Activated CD8-positive, alpha-beta T cell treated with anti-CD3 and anti-CD28 coated beads, Interleukin-2, amount 10 ng/mL, durations not matched to agents 7 days and 5 days (primary cell): ENCODE measurements at regions not wholly inside any gene's neighbourhood (a gene's known extent, or its start where the extent isn't known, plus 50 kb on each side); places are given as distances from the start of the nearest gene placed in this dataset.
A peak's percentile ranks its signal among the peaks of the same experiment; 100 is the strongest.

Experiments
- ATAC-seq: fragments of 150-1000 bp; cut with Tn5 transposase; one replicate; pipeline ENCODE4 v1.10.0; 2021; ENCODE audit warnings: moderate library complexity
- CTCF ChIA-PET: fragments of 350-600 bp; sonication (Branson Sonifier 250); formaldehyde crosslinking; loops from one replicate; lab custom pipeline; 2021; ENCODE audit warnings: antibody characterized with exemption; lab: Charles Lee
- POLR2A ChIA-PET: fragments of 350-600 bp; sonication (Branson Sonifier 250); formaldehyde crosslinking; loops from one replicate; lab custom pipeline; 2021; ENCODE audit warnings: antibody characterized with exemption; lab: Charles Lee
- DNase-seq: peaks from one replicate; pipeline ENCODE4 v3.0.0-alpha.2; 2020
- H3K27ac Mint-ChIP-seq: one replicate; pipeline ENCODE4 v1.8.0; 2021; ENCODE audit warnings: mild to moderate bottlenecking, mixed read lengths
- H3K27me3 Mint-ChIP-seq: one replicate; pipeline ENCODE4 v1.8.0; 2021; ENCODE audit warnings: low read depth, mixed read lengths
- H3K36me3 Mint-ChIP-seq: one replicate; pipeline ENCODE4 v1.8.0; 2021; ENCODE audit warnings: low read depth, mixed read lengths
- H3K4me1 Mint-ChIP-seq: one replicate; pipeline ENCODE4 v1.8.0; 2021; ENCODE audit warnings: low read depth, mixed read lengths
- H3K4me3 Mint-ChIP-seq: one replicate; pipeline ENCODE4 v1.8.0; 2021; ENCODE audit warnings: mild to moderate bottlenecking, mixed read lengths
- H3K9me3 Mint-ChIP-seq: one replicate; pipeline ENCODE4 v1.8.0; 2022; ENCODE audit warnings: mixed read lengths; ENCODE audit not compliant: insufficient read depth

- H3K4me3 Mint-ChIP-seq: no peak overlapping the region
- ChIA-PET CTCF (interaction anchor here (1.0 kb wide), 1 partner anchor 124 kb away, joined by 3 read pairs; no protein-coding TSS in a partner anchor), POLR2A (interaction anchor here (0.5 to 1.0 kb wide), 2 partner anchors 14 to 250 kb away, joined by 3 to 6 read pairs; no protein-coding TSS in a partner anchor)
- no peaks in the 10 kb centered on the region for H3K36me3 Mint-ChIP-seq
- H3K9me3 Mint-ChIP-seq: no peaks in the 10 kb centered on the region
- H3K27ac Mint-ChIP-seq: no peak overlapping the region
- ATAC-seq (no peak), DNase-seq (no peak)
- H3K4me1 Mint-ChIP-seq: peaks cover 13% of the 10 kb centered on the region
- no peaks in the 10 kb centered on the region for H3K27me3 Mint-ChIP-seq
Measured at GRCh38 chr10:110375121-110375520, 70.4 kb upstream of the SMNDC1 start.

GRCh38 chr10:110376021-110376766 lies 71.5 kb upstream of the SMNDC1 start:
- peaks cover 17% of the 10 kb centered on the region for H3K4me1 Mint-ChIP-seq
- H3K4me3 Mint-ChIP-seq: no peak overlapping the region
- no peaks in the 10 kb centered on the region for H3K27me3 Mint-ChIP-seq
- H3K27ac Mint-ChIP-seq: no peak overlapping the region
- DNase-seq: no peak
- ChIA-PET CTCF (interaction anchor here (1.3 kb wide), 1 partner anchor 21 kb away, joined by 4 read pairs; no protein-coding TSS in a partner anchor), POLR2A (no interaction called here)
- H3K9me3 Mint-ChIP-seq: no peaks in the 10 kb centered on the region
- ATAC-seq: no peak
- no peaks in the 10 kb centered on the region for H3K36me3 Mint-ChIP-seq

- no peak for DNase-seq
- no peak for ATAC-seq
- Mint-ChIP-seq H3K9me3 (no peaks in the 10 kb centered on the region), H3K36me3 (no peaks in the 10 kb centered on the region), H3K4me1 (peaks cover 17% of the 10 kb centered on the region), H3K4me3 (no peak overlapping the region), H3K27me3 (no peaks in the 10 kb centered on the region), H3K27ac (no peak overlapping the region)
- ChIA-PET POLR2A (no interaction called here), CTCF (interaction anchor here (1.3 kb wide), 1 partner anchor 20 kb away, joined by 4 read pairs; no protein-coding TSS in a partner anchor)
Measured at GRCh38 chr10:110376767-110377160, 72.0 kb upstream of the SMNDC1 start.

GRCh38 chr10:110378006-110378405 lies 73.3 kb upstream of the SMNDC1 start:
- Mint-ChIP-seq H3K4me1 (peaks cover 17% of the 10 kb centered on the region), H3K4me3 (no peak overlapping the region), H3K27ac (no peak overlapping the region), H3K9me3 (no peaks in the 10 kb centered on the region), H3K27me3 (no peaks in the 10 kb centered on the region), H3K36me3 (no peaks in the 10 kb centered on the region)
- ATAC-seq: no peak
- ChIA-PET CTCF (no interaction called here), POLR2A (no interaction called here)
- no peak for DNase-seq

GRCh38 chr10:110378533-110379108 lies 73.9 kb upstream of the SMNDC1 start:
- no peak for DNase-seq
- ATAC-seq: no peak
- POLR2A ChIA-PET: interaction anchor here (0.6 kb wide), 1 partner anchor 35 kb away, joined by 5 read pairs; no protein-coding TSS in a partner anchor
- no peaks in the 10 kb centered on the region for H3K27me3 Mint-ChIP-seq
- CTCF ChIA-PET: no interaction called here
- no peak overlapping the region for H3K4me3 Mint-ChIP-seq
- no peaks in the 10 kb centered on the region for H3K36me3 Mint-ChIP-seq
- peaks cover 17% of the 10 kb centered on the region for H3K4me1 Mint-ChIP-seq
- H3K27ac Mint-ChIP-seq: no peak overlapping the region
- H3K9me3 Mint-ChIP-seq: no peaks in the 10 kb centered on the region

- H3K27me3 Mint-ChIP-seq: no peaks in the 10 kb centered on the region
- ChIA-PET POLR2A (no interaction called here), CTCF (no interaction called here)
- no peak for ATAC-seq
- no peaks in the 10 kb centered on the region for H3K9me3 Mint-ChIP-seq
- no peak overlapping the region for H3K4me3 Mint-ChIP-seq
- H3K27ac Mint-ChIP-seq: no peak overlapping the region
- no peak for DNase-seq
- H3K4me1 Mint-ChIP-seq: peaks cover 17% of the 10 kb centered on the region
- H3K36me3 Mint-ChIP-seq: no peaks in the 10 kb centered on the region
Measured at GRCh38 chr10:110379831-110380230, 75.1 kb upstream of the SMNDC1 start.

GRCh38 chr10:110380293-110380692 lies 75.6 kb upstream of the SMNDC1 start:
- ChIA-PET POLR2A (no interaction called here), CTCF (no interaction called here)
- Mint-ChIP-seq H3K27me3 (no peaks in the 10 kb centered on the region), H3K4me1 (peaks cover 17% of the 10 kb centered on the region), H3K27ac (no peak overlapping the region), H3K9me3 (no peaks in the 10 kb centered on the region), H3K4me3 (no peak overlapping the region), H3K36me3 (no peaks in the 10 kb centered on the region)
- DNase-seq (no peak), ATAC-seq (no peak)

- Mint-ChIP-seq H3K27me3 (peaks cover 2% of the 10 kb centered on the region), H3K4me3 (no peak overlapping the region), H3K36me3 (no peaks in the 10 kb centered on the region), H3K9me3 (no peaks in the 10 kb centered on the region), H3K4me1 (peaks cover 17% of the 10 kb centered on the region), H3K27ac (no peak overlapping the region)
- ChIA-PET CTCF (interaction anchor here (0.8 kb wide), 1 partner anchor 17 kb away, joined by 3 read pairs; no protein-coding TSS in a partner anchor), POLR2A (no interaction called here)
- no peak for ATAC-seq
- no peak for DNase-seq
Measured at GRCh38 chr10:110382695-110383094, 78.0 kb upstream of the SMNDC1 start.

GRCh38 chr10:110387617-110387982 lies 82.9 kb upstream of the SMNDC1 start:
- ChIA-PET CTCF (interaction anchor here (0.7 to 2.6 kb wide), 2 partner anchors 33 to 213 kb away, joined by 3 to 8 read pairs; no protein-coding TSS in a partner anchor), POLR2A (no interaction called here)
- DNase-seq (no peak), ATAC-seq (no peak)
- no peaks in the 10 kb centered on the region for H3K9me3 Mint-ChIP-seq
- peaks cover 2% of the 10 kb centered on the region for H3K27me3 Mint-ChIP-seq
- peaks cover 19% of the 10 kb centered on the region for H3K4me1 Mint-ChIP-seq
- peak overlapping the region; percentile 3 for H3K4me3 Mint-ChIP-seq
- no peaks in the 10 kb centered on the region for H3K36me3 Mint-ChIP-seq
- peak overlapping the region; percentile 82 for H3K27ac Mint-ChIP-seq

- H3K27me3 Mint-ChIP-seq: peaks cover 2% of the 10 kb centered on the region
- ChIA-PET CTCF (interaction anchor here (0.7 to 2.6 kb wide), 2 partner anchors 33 to 213 kb away, joined by 3 to 8 read pairs; no protein-coding TSS in a partner anchor), POLR2A (interaction anchor here (0.6 to 1.0 kb wide), 2 partner anchors 9 to 13 kb away, joined by 3 read pairs; no protein-coding TSS in a partner anchor)
- DNase-seq (peak; percentile 28), ATAC-seq (peak; percentile 75)
- peak overlapping the region; percentile 82 for H3K27ac Mint-ChIP-seq
- H3K4me3 Mint-ChIP-seq: peak overlapping the region; percentile 3
- peaks cover 19% of the 10 kb centered on the region for H3K4me1 Mint-ChIP-seq
- H3K9me3 Mint-ChIP-seq: no peaks in the 10 kb centered on the region
- no peaks in the 10 kb centered on the region for H3K36me3 Mint-ChIP-seq
Measured at GRCh38 chr10:110387983-110388686, 83.4 kb upstream of the SMNDC1 start.

- Mint-ChIP-seq H3K4me3 (no peak overlapping the region), H3K36me3 (no peaks in the 10 kb centered on the region), H3K9me3 (no peaks in the 10 kb centered on the region), H3K27me3 (peaks cover 2% of the 10 kb centered on the region), H3K4me1 (peaks cover 19% of the 10 kb centered on the region), H3K27ac (peak overlapping the region; percentile 82)
- DNase-seq: no peak
- no peak for ATAC-seq
- CTCF ChIA-PET: interaction anchor here (2.6 kb wide), 1 partner anchor 34 kb away, joined by 8 read pairs; no protein-coding TSS in a partner anchor
- POLR2A ChIA-PET: interaction anchor here (0.6 to 1.0 kb wide), 2 partner anchors 9 to 14 kb away, joined by 3 read pairs; no protein-coding TSS in a partner anchor
Measured at GRCh38 chr10:110388687-110389052, 84.0 kb upstream of the SMNDC1 start.
